GM23338 (cell line): ENCODE measurements at regions not wholly inside any gene's neighbourhood (a gene's known extent, or its start where the extent isn't known, plus 50 kb on each side); places are given as distances from the start of the nearest gene placed in this dataset.

ENCODE experiments used
- ATAC-seq: fragments of 200-7000 bp; cut with Tn5 transposase; 3 replicates; pipeline ENCODE4 v1.9.1; 2020
- DNase-seq: peaks from one replicate; pipeline ENCODE4 v3.0.0-alpha.2; 2015; ENCODE audit warnings: low spot score
- H2AFZ ChIP-seq: fragments of 200-600 bp; sonication (generic); 2 replicates; pipeline ENCODE4 v1.8.0; 2016; ENCODE audit warnings: antibody characterized with exemption, mild to moderate bottlenecking, moderate library complexity
- H3F3A ChIP-seq: fragments of 200-600 bp; sonication (generic); replicated peaks from 2 replicates; pipeline ENCODE4 v1.8.0; 2017; ENCODE audit warnings: antibody characterized with exemption, mixed run types, low read depth
- H3K27ac ChIP-seq: fragments of 200-600 bp; sonication (generic); 2 replicates; pipeline ENCODE4 v1.6.1; 2016; ENCODE audit warnings: low read depth
- H3K27me3 ChIP-seq: fragments of 200-600 bp; sonication (generic); 2 replicates; pipeline ENCODE4 v1.8.0; 2016; ENCODE audit warnings: mild to moderate bottlenecking, mixed run types, moderate library complexity; ENCODE audit not compliant: insufficient read depth
- H3K36me3 ChIP-seq: fragments of 200-600 bp; sonication (generic); 2 replicates; pipeline ENCODE4 v1.8.0; 2016; ENCODE audit warnings: mild to moderate bottlenecking; ENCODE audit not compliant: insufficient read depth
- H3K4me1 ChIP-seq: fragments of 200-600 bp; sonication (generic); 2 replicates; pipeline ENCODE4 v1.8.0; 2016; ENCODE audit warnings: mild to moderate bottlenecking, moderate library complexity; ENCODE audit not compliant: insufficient read depth
- H3K4me2 ChIP-seq: fragments of 200-600 bp; sonication (generic); 2 replicates; pipeline ENCODE4 v1.7.1; 2017; ENCODE audit warnings: mixed run types
- H3K4me3 ChIP-seq: fragments of 200-600 bp; sonication (generic); 2 replicates; pipeline ENCODE4 v1.6.1; 2016; ENCODE audit warnings: mixed run types
- H3K79me2 ChIP-seq: fragments of 200-600 bp; sonication (generic); replicated peaks from 2 replicates; pipeline ENCODE4 v1.8.0; 2017; ENCODE audit warnings: mild to moderate bottlenecking; ENCODE audit not compliant: insufficient read depth
- H3K9me2 ChIP-seq: fragments of 200-600 bp; sonication (generic); 2 replicates; pipeline ENCODE4 v1.8.0; 2017; ENCODE audit not compliant: insufficient read depth
- H4K20me1 ChIP-seq: fragments of 200-600 bp; sonication (generic); replicated peaks from 2 replicates; pipeline ENCODE4 v1.8.0; 2017; ENCODE audit warnings: mild to moderate bottlenecking; ENCODE audit not compliant: insufficient read depth
- H3K27ac Mint-ChIP-seq: 2 replicates; pipeline ENCODE4 v1.8.0; 2020; ENCODE audit warnings: inconsistent platforms, mild to moderate bottlenecking, moderate library complexity, mixed read lengths
- H3K27me3 Mint-ChIP-seq: 3 replicates; pipeline ENCODE4 v1.8.0; 2022; ENCODE audit warnings: low read depth, mild to moderate bottlenecking, moderate library complexity, mixed read lengths, inconsistent platforms; ENCODE audit not compliant: insufficient read depth, poor library complexity
- H3K36me3 Mint-ChIP-seq: 3 replicates; pipeline ENCODE4 v1.8.0; 2021; ENCODE audit warnings: low read depth, mild to moderate bottlenecking, inconsistent platforms, moderate library complexity, mixed read lengths
- H3K4me1 Mint-ChIP-seq: 3 replicates; pipeline ENCODE4 v1.8.0; 2020; ENCODE audit warnings: mild to moderate bottlenecking, inconsistent platforms, mixed read lengths
- H3K4me3 Mint-ChIP-seq: 3 replicates; pipeline ENCODE4 v1.8.0; 2021; ENCODE audit warnings: moderate library complexity, mild to moderate bottlenecking, inconsistent platforms, mixed read lengths
- H3K9me3 Mint-ChIP-seq: 3 replicates; pipeline ENCODE4 v1.8.0; 2020; ENCODE audit warnings: moderate library complexity, mild to moderate bottlenecking, inconsistent platforms, mixed read lengths
- CREB1 ChIP-seq: fragments of 250-450 bp; sonication (Bioruptor Pico); IDR thresholded peaks from 2 replicates; pipeline ENCODE4 v1.5.0; 2020; ENCODE audit warnings: low read depth, mild to moderate bottlenecking, moderate library complexity
- EZH2 ChIP-seq: fragments of 200-600 bp; sonication (generic); IDR thresholded peaks from one replicate; pipeline ENCODE4 v1.8.0; 2017; ENCODE audit warnings: antibody characterized with exemption, mild to moderate bottlenecking, low read depth; ENCODE audit not compliant: unreplicated experiment
- EZH2phosphoT487 ChIP-seq: fragments of 200-600 bp; sonication (generic); IDR thresholded peaks from one replicate; pipeline ENCODE4 v1.8.1; 2018; ENCODE audit warnings: antibody characterized with exemption; ENCODE audit not compliant: unreplicated experiment
- JUNB ChIP-seq: IDR thresholded peaks from one replicate; pipeline ENCODE4 v1.6.1; 2016; ENCODE audit warnings: antibody characterized with exemption; ENCODE audit not compliant: unreplicated experiment
- NANOG ChIP-seq: IDR thresholded peaks from 2 replicates; pipeline ENCODE4 v1.6.1; 2016; ENCODE audit warnings: antibody characterized with exemption, borderline replicate concordance
- POLR2AphosphoS5 ChIP-seq: IDR thresholded peaks from 2 replicates; pipeline ENCODE4 v1.6.1; 2016; ENCODE audit warnings: antibody characterized with exemption, low read depth
- STAT1 ChIP-seq: IDR thresholded peaks from one replicate; pipeline ENCODE4 v1.6.1; 2016; ENCODE audit warnings: antibody characterized with exemption; ENCODE audit not compliant: unreplicated experiment
- ZNF114 ChIP-seq: fragments of 250-450 bp; sonication (Bioruptor Pico); IDR thresholded peaks from 2 replicates; pipeline ENCODE4 v1.5.0; 2020; ENCODE audit warnings: mild to moderate bottlenecking, moderate library complexity
- ZNF331 ChIP-seq: fragments of 250-450 bp; sonication (Bioruptor Pico); IDR thresholded peaks from 2 replicates; pipeline ENCODE4 v1.5.0; 2020; ENCODE audit warnings: low read depth, mild to moderate bottlenecking, moderate library complexity
- TF ChIP-seq, protein P1 (sequence below): fragments of 250-450 bp; sonication (Bioruptor Pico); IDR thresholded peaks from 2 replicates; pipeline ENCODE4 v1.5.0; 2020; ENCODE audit warnings: mild to moderate bottlenecking, moderate library complexity
- TF ChIP-seq, protein P2 (sequence below), 2 experiments: fragments of 200-600 bp in 1 of 2; sonication (generic) in 1 of 2; conservative IDR thresholded peaks; 2 replicates each; pipeline versions ENCODE4 v1.5.1 to v1.6.1; 2016 to 2017; ENCODE audit warnings: antibody characterized with exemption in 2 of 2, low read depth in 2 of 2, mild to moderate bottlenecking in 2 of 2, moderate library complexity in 1 of 2
- TF ChIP-seq, protein P3 (sequence below): IDR thresholded peaks from 2 replicates; pipeline ENCODE4 v1.6.1; 2016; ENCODE audit warnings: antibody characterized with exemption
- TF ChIP-seq, protein P4 (sequence below): IDR thresholded peaks from one replicate; pipeline ENCODE4 v1.6.1; 2018; ENCODE audit warnings: antibody characterized with exemption; ENCODE audit not compliant: unreplicated experiment

DNA sequence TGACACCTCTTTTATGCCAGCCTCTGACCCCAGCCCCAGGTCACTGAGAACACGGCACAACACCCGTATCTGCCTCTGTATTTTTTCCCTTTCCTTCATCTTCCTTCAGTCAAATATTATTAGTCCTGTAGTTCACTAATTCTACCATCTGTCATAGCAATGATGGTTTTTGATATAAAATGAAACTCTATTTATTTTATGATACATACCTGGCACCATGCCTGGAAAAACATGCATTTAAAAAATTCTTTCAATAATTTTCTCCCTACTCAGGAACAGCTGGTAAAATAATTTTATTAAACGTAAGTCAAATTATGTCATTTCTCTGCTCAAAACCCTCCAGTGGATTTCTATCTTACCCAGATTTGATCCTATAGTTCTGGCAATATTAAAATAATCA lies 224.7 kb downstream of the CDH7 start:
- H3F3A ChIP-seq, result no peaks in the 10 kb centered on the region
- TF ChIP-seq NANOG (no peak), JUNB (no peak), STAT1 (no peak), ZNF114 (CRISPR knock-in tag) (no peak), POLR2AphosphoS5 (no peak), CREB1 (CRISPR knock-in tag) (no peak), EZH2phosphoT487 (no peak), EZH2 (no peak), ZNF331 (CRISPR knock-in tag) (no peak)
- TF ChIP-seq, protein P1, sequence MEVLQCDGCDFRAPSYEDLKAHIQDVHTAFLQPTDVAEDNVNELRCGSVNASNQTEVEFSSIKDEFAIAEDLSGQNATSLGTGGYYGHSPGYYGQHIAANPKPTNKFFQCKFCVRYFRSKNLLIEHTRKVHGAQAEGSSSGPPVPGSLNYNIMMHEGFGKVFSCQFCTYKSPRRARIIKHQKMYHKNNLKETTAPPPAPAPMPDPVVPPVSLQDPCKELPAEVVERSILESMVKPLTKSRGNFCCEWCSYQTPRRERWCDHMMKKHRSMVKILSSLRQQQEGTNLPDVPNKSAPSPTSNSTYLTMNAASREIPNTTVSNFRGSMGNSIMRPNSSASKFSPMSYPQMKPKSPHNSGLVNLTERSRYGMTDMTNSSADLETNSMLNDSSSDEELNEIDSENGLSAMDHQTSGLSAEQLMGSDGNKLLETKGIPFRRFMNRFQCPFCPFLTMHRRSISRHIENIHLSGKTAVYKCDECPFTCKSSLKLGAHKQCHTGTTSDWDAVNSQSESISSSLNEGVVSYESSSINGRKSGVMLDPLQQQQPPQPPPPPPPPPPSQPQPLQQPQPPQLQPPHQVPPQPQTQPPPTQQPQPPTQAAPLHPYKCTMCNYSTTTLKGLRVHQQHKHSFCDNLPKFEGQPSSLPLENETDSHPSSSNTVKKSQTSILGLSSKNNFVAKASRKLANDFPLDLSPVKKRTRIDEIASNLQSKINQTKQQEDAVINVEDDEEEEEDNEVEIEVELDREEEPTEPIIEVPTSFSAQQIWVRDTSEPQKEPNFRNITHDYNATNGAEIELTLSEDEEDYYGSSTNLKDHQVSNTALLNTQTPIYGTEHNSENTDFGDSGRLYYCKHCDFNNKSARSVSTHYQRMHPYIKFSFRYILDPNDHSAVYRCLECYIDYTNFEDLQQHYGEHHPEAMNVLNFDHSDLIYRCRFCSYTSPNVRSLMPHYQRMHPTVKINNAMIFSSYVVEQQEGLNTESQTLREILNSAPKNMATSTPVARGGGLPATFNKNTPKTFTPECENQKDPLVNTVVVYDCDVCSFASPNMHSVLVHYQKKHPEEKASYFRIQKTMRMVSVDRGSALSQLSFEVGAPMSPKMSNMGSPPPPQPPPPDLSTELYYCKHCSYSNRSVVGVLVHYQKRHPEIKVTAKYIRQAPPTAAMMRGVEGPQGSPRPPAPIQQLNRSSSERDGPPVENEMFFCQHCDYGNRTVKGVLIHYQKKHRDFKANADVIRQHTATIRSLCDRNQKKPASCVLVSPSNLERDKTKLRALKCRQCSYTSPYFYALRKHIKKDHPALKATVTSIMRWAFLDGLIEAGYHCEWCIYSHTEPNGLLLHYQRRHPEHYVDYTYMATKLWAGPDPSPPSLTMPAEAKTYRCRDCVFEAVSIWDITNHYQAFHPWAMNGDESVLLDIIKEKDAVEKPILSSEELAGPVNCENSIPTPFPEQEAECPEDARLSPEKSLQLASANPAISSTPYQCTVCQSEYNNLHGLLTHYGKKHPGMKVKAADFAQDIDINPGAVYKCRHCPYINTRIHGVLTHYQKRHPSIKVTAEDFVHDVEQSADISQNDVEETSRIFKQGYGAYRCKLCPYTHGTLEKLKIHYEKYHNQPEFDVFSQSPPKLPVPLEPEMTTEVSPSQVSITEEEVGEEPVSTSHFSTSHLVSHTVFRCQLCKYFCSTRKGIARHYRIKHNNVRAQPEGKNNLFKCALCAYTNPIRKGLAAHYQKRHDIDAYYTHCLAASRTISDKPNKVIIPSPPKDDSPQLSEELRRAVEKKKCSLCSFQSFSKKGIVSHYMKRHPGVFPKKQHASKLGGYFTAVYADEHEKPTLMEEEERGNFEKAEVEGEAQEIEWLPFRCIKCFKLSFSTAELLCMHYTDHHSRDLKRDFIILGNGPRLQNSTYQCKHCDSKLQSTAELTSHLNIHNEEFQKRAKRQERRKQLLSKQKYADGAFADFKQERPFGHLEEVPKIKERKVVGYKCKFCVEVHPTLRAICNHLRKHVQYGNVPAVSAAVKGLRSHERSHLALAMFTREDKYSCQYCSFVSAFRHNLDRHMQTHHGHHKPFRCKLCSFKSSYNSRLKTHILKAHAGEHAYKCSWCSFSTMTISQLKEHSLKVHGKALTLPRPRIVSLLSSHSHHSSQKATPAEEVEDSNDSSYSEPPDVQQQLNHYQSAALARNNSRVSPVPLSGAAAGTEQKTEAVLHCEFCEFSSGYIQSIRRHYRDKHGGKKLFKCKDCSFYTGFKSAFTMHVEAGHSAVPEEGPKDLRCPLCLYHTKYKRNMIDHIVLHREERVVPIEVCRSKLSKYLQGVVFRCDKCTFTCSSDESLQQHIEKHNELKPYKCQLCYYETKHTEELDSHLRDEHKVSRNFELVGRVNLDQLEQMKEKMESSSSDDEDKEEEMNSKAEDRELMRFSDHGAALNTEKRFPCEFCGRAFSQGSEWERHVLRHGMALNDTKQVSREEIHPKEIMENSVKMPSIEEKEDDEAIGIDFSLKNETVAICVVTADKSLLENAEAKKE, result no peak
- TF ChIP-seq, protein P2, sequence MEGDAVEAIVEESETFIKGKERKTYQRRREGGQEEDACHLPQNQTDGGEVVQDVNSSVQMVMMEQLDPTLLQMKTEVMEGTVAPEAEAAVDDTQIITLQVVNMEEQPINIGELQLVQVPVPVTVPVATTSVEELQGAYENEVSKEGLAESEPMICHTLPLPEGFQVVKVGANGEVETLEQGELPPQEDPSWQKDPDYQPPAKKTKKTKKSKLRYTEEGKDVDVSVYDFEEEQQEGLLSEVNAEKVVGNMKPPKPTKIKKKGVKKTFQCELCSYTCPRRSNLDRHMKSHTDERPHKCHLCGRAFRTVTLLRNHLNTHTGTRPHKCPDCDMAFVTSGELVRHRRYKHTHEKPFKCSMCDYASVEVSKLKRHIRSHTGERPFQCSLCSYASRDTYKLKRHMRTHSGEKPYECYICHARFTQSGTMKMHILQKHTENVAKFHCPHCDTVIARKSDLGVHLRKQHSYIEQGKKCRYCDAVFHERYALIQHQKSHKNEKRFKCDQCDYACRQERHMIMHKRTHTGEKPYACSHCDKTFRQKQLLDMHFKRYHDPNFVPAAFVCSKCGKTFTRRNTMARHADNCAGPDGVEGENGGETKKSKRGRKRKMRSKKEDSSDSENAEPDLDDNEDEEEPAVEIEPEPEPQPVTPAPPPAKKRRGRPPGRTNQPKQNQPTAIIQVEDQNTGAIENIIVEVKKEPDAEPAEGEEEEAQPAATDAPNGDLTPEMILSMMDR (conservative IDR thresholded peaks at IDR 0.05; ENCODE audit: low read depth in 2 of 2), result no peak
- TF ChIP-seq, protein P3, sequence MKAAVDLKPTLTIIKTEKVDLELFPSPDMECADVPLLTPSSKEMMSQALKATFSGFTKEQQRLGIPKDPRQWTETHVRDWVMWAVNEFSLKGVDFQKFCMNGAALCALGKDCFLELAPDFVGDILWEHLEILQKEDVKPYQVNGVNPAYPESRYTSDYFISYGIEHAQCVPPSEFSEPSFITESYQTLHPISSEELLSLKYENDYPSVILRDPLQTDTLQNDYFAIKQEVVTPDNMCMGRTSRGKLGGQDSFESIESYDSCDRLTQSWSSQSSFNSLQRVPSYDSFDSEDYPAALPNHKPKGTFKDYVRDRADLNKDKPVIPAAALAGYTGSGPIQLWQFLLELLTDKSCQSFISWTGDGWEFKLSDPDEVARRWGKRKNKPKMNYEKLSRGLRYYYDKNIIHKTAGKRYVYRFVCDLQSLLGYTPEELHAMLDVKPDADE, result no peak
- TF ChIP-seq, protein P4, sequence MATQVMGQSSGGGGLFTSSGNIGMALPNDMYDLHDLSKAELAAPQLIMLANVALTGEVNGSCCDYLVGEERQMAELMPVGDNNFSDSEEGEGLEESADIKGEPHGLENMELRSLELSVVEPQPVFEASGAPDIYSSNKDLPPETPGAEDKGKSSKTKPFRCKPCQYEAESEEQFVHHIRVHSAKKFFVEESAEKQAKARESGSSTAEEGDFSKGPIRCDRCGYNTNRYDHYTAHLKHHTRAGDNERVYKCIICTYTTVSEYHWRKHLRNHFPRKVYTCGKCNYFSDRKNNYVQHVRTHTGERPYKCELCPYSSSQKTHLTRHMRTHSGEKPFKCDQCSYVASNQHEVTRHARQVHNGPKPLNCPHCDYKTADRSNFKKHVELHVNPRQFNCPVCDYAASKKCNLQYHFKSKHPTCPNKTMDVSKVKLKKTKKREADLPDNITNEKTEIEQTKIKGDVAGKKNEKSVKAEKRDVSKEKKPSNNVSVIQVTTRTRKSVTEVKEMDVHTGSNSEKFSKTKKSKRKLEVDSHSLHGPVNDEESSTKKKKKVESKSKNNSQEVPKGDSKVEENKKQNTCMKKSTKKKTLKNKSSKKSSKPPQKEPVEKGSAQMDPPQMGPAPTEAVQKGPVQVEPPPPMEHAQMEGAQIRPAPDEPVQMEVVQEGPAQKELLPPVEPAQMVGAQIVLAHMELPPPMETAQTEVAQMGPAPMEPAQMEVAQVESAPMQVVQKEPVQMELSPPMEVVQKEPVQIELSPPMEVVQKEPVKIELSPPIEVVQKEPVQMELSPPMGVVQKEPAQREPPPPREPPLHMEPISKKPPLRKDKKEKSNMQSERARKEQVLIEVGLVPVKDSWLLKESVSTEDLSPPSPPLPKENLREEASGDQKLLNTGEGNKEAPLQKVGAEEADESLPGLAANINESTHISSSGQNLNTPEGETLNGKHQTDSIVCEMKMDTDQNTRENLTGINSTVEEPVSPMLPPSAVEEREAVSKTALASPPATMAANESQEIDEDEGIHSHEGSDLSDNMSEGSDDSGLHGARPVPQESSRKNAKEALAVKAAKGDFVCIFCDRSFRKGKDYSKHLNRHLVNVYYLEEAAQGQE, result no peak
- no peak overlapping the region for H3K27ac ChIP-seq
- H4K20me1 ChIP-seq, result no peaks in the 10 kb centered on the region
- DNase-seq (no peak), ATAC-seq (no peak)
- H3K4me3 ChIP-seq, result no peak overlapping the region
- no peak overlapping the region for H2AFZ ChIP-seq
- H3K4me3 Mint-ChIP-seq, result no peak overlapping the region
- H3K27me3 ChIP-seq, result no peaks in the 10 kb centered on the region
- no peaks in the 10 kb centered on the region for H3K79me2 ChIP-seq
- H3K4me1 ChIP-seq, result no peaks in the 10 kb centered on the region
- H3K9me2 ChIP-seq, result 0 out of 2 replicates have a peak, but pooled peaks cover 1% of the 10 kb centered on the region
- no peaks in the 10 kb centered on the region; the same call in 2 of the 3 replicates for H3K4me1 Mint-ChIP-seq
- no peaks in the 10 kb centered on the region for H3K9me3 Mint-ChIP-seq
- no peaks in the 10 kb centered on the region for H3K36me3 Mint-ChIP-seq
- no peaks in the 10 kb centered on the region for H3K36me3 ChIP-seq
- H3K27me3 Mint-ChIP-seq, result peaks cover 4% of the 10 kb centered on the region
- H3K4me2 ChIP-seq, result no peak overlapping the region
- no peak overlapping the region for H3K27ac Mint-ChIP-seq
